ENCODE measurements at regions not wholly inside any gene's neighbourhood (a gene's known extent, or its start where the extent isn't known, plus 50 kb on each side); places are given as distances from the start of the nearest gene placed in this dataset.

- Mint-ChIP-seq H3K4me1 (ENCODE audit: low read depth) (peaks cover 48% of the 10 kb centered on the region), H3K27me3 (no peaks in the 10 kb centered on the region), H3K4me3 (no peak overlapping the region), H3K27ac (no peak overlapping the region), H3K36me3 (ENCODE audit: low read depth) (no peaks in the 10 kb centered on the region), H3K9me3 (peaks cover 7% of the 10 kb centered on the region)
- intact Hi-C loops (cut with micrococcal nuclease): no loop called here
These were observed 70.4 kb upstream of the BACH1 start for GRCh38 chr21:29228306-29228705.

GRCh38 chr21:29230551-29231261 lies 68.0 kb upstream of the BACH1 start:
- peaks cover 66% of the 10 kb centered on the region for H3K4me1 Mint-ChIP-seq (ENCODE audit: low read depth)
- H3K27ac Mint-ChIP-seq: peak overlapping the region; percentile 77
- no peaks in the 10 kb centered on the region for H3K9me3 Mint-ChIP-seq
- no peaks in the 10 kb centered on the region for H3K27me3 Mint-ChIP-seq
- H3K36me3 Mint-ChIP-seq (ENCODE audit: low read depth): no peaks in the 10 kb centered on the region
- intact Hi-C loops (cut with micrococcal nuclease): loop anchor here (5.0 kb wide), 2 partner anchors 33 to 142 kb away; no protein-coding TSS in a partner anchor
- H3K4me3 Mint-ChIP-seq: peak overlapping the region; percentile 4

- no peaks in the 10 kb centered on the region for H3K36me3 Mint-ChIP-seq (ENCODE audit: low read depth)
- H3K4me1 Mint-ChIP-seq (ENCODE audit: low read depth): peaks cover 73% of the 10 kb centered on the region
- intact Hi-C loops (cut with micrococcal nuclease): loop anchor here (5.0 kb wide), 2 partner anchors 35 to 140 kb away; no protein-coding TSS in a partner anchor
- peak overlapping the region; percentile 77 for H3K27ac Mint-ChIP-seq
- no peaks in the 10 kb centered on the region for H3K9me3 Mint-ChIP-seq
- H3K4me3 Mint-ChIP-seq: no peak overlapping the region
- H3K27me3 Mint-ChIP-seq: no peaks in the 10 kb centered on the region
These were observed 66.8 kb upstream of the BACH1 start for GRCh38 chr21:29231756-29232529.

- H3K36me3 Mint-ChIP-seq (ENCODE audit: low read depth): no peaks in the 10 kb centered on the region
- H3K27ac Mint-ChIP-seq: peak overlapping the region; percentile 70
- no peak overlapping the region for H3K4me3 Mint-ChIP-seq
- intact Hi-C loops (cut with micrococcal nuclease): loop anchor here (5.0 kb wide), 2 partner anchors 35 to 140 kb away; no protein-coding TSS in a partner anchor
- H3K9me3 Mint-ChIP-seq: no peaks in the 10 kb centered on the region
- H3K4me1 Mint-ChIP-seq (ENCODE audit: low read depth): peaks cover 77% of the 10 kb centered on the region
- H3K27me3 Mint-ChIP-seq: no peaks in the 10 kb centered on the region
These were observed 66.0 kb upstream of the BACH1 start for GRCh38 chr21:29232530-29233255.

GRCh38 chr21:29233256-29233546 lies 65.5 kb upstream of the BACH1 start:
- Mint-ChIP-seq H3K9me3 (no peaks in the 10 kb centered on the region), H3K27ac (peak overlapping the region; percentile 70), H3K4me3 (peak overlapping the region; percentile 15), H3K4me1 (ENCODE audit: low read depth) (peaks cover 79% of the 10 kb centered on the region), H3K27me3 (no peaks in the 10 kb centered on the region), H3K36me3 (ENCODE audit: low read depth) (no peaks in the 10 kb centered on the region)
- intact Hi-C loops (cut with micrococcal nuclease): loop anchor here (5.0 kb wide), 2 partner anchors 36 to 139 kb away; no protein-coding TSS in a partner anchor

DNA sequence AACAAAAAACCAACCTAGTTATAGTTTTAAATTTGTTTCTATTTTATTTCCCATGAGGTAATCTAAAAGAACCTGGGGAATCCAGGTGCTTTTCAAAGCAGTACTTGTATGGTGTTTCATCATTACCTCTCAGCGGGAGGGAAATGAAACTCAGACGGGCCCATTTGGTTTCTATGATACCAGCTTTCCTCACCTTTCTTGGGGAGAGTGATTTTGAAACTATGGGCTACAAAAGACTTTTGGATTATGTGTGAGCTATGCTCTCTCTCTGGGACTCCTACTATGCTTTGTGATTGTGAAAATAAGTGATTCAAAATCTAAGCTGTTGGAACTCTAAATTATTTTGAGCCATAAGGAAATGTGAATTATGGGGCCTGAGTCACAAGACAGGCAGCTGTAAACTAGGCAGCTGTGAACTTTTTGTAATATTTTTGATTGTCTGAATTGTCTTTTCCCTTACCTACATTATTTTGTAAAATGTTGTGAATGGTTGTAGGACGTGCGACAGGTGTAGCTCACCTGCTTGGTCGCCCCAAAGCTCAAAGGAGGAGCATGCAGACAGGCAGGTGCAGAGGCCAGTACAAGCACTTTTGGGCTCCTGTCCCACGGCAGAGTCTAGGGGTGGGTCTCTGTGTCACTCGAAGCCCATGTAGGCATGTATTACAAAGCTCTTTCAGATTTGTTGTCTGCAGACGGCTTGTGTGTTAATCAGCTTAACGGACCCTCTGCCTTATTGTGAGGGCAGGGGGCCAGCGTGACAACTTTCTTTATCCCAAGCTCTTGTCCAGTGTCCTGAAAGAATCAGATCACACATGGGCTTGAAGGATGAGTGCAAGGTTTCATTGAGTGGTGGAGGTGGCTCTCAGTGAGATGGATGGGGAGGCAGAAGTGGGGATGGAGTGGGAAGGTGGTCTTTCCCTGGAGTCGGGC lies 64.8 kb upstream of the BACH1 start:
- no peaks in the 10 kb centered on the region for H3K9me3 Mint-ChIP-seq
- H3K36me3 Mint-ChIP-seq (ENCODE audit: low read depth): no peaks in the 10 kb centered on the region
- peak overlapping the region; percentile 70 for H3K27ac Mint-ChIP-seq
- no peak overlapping the region for H3K4me3 Mint-ChIP-seq
- peaks cover 81% of the 10 kb centered on the region for H3K4me1 Mint-ChIP-seq (ENCODE audit: low read depth)
- H3K27me3 Mint-ChIP-seq: no peaks in the 10 kb centered on the region
- intact Hi-C loops (cut with micrococcal nuclease): loop anchor here (5.0 kb wide), 2 partner anchors 37 to 138 kb away; no protein-coding TSS in a partner anchor

DNA sequence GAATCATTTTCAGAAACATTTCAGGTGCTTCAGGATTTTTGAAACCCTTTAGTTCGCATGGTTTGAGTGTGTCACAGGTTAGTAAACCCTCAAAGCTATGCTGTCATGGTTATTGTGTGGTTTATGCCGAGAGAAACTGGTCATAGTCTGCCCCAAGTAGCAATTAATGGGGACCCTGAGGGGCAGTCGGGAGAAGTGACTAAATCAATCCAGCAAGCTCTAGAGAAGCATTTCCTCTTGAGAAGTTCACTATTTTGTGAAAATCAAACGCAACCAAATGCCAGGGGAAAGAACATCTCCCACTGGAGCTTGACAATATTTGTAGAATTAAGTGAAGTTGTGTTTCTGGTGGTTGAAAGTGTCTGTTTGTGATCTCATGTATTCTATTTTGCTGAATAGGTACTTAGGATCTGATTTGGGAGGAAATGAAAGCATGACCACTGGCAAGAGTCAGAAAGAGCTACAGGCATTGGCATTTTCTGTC lies 63.0 kb upstream of the BACH1 start:
- Mint-ChIP-seq H3K9me3 (no peaks in the 10 kb centered on the region), H3K4me1 (ENCODE audit: low read depth) (peaks cover 92% of the 10 kb centered on the region), H3K27ac (peak overlapping the region; percentile 95), H3K36me3 (ENCODE audit: low read depth) (no peaks in the 10 kb centered on the region), H3K27me3 (no peaks in the 10 kb centered on the region), H3K4me3 (peak overlapping the region; percentile 26)
- intact Hi-C loops (cut with micrococcal nuclease): loop anchor here (5.0 kb wide), 1 partner anchor 67 kb away; no protein-coding TSS in a partner anchor

- peak overlapping the region; percentile 95 for H3K27ac Mint-ChIP-seq
- intact Hi-C loops (cut with micrococcal nuclease): loop anchor here (5.0 kb wide), 1 partner anchor 66 kb away; no protein-coding TSS in a partner anchor
- peaks cover 91% of the 10 kb centered on the region for H3K4me1 Mint-ChIP-seq (ENCODE audit: low read depth)
- H3K27me3 Mint-ChIP-seq: no peaks in the 10 kb centered on the region
- H3K9me3 Mint-ChIP-seq: no peaks in the 10 kb centered on the region
- no peaks in the 10 kb centered on the region for H3K36me3 Mint-ChIP-seq (ENCODE audit: low read depth)
- H3K4me3 Mint-ChIP-seq: peak overlapping the region; percentile 52
These were observed 62.5 kb upstream of the BACH1 start for GRCh38 chr21:29236201-29236600.

- H3K36me3 Mint-ChIP-seq (ENCODE audit: low read depth): no peaks in the 10 kb centered on the region
- H3K4me1 Mint-ChIP-seq (ENCODE audit: low read depth): peaks cover 84% of the 10 kb centered on the region
- intact Hi-C loops (cut with micrococcal nuclease): loop anchor here (5.0 kb wide), 1 partner anchor 65 kb away; no protein-coding TSS in a partner anchor
These were observed 61.3 kb upstream of the BACH1 start for GRCh38 chr21:29237110-29238052.

GRCh38 chr21:29238053-29238966 lies 60.4 kb upstream of the BACH1 start:
- H3K27ac Mint-ChIP-seq: peak overlapping the region; percentile 95
- H3K4me1 Mint-ChIP-seq (ENCODE audit: low read depth): peaks cover 77% of the 10 kb centered on the region
- intact Hi-C loops (cut with micrococcal nuclease): loop anchor here (5.0 kb wide), 1 partner anchor 64 kb away; no protein-coding TSS in a partner anchor
- H3K36me3 Mint-ChIP-seq (ENCODE audit: low read depth): no peaks in the 10 kb centered on the region
- no peaks in the 10 kb centered on the region for H3K27me3 Mint-ChIP-seq
- H3K4me3 Mint-ChIP-seq: peak overlapping the region; percentile 26
- H3K9me3 Mint-ChIP-seq: no peaks in the 10 kb centered on the region

More at GRCh38 chr21:29237110-29238052, 61.3 kb upstream of the BACH1 start:
- Mint-ChIP-seq H3K4me3 (peak overlapping the region; percentile 26), H3K27me3 (no peaks in the 10 kb centered on the region), H3K27ac (peak overlapping the region; percentile 95), H3K9me3 (no peaks in the 10 kb centered on the region)

DNA sequence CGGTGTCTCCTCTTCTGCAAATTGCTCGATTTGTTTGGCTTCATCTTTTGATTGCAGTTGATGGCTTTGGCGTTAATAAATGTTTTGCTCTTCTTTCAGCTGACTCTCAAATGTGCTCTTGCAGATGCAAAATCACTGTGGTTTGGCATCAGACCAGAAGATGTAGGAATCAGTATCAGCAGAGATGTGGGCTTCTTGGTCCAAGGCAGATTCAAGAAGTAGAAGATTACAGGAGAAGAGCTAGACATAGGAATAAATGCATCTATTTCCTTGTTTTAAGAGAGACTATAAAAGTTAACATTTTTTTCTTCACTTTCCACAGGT lies 59.8 kb upstream of the BACH1 start:
- no peak overlapping the region for H3K4me3 Mint-ChIP-seq
- no peaks in the 10 kb centered on the region for H3K36me3 Mint-ChIP-seq (ENCODE audit: low read depth)
- peak overlapping the region; percentile 95 for H3K27ac Mint-ChIP-seq
- no peaks in the 10 kb centered on the region for H3K9me3 Mint-ChIP-seq
- H3K27me3 Mint-ChIP-seq: no peaks in the 10 kb centered on the region
- intact Hi-C loops (cut with micrococcal nuclease): loop anchor here (5.0 kb wide), 1 partner anchor 63 kb away; no protein-coding TSS in a partner anchor
- peaks cover 74% of the 10 kb centered on the region for H3K4me1 Mint-ChIP-seq (ENCODE audit: low read depth)
